K562 (cell line): ENCODE measurements at regions not wholly inside any gene's neighbourhood (a gene's known extent, or its start where the extent isn't known, plus 50 kb on each side); places are given as distances from the start of the nearest gene placed in this dataset.

Experiments used
- ELF1 ChIP-seq: fragments of 200-800 bp; sonication (Bioruptor generic); IDR thresholded peaks from 2 replicates; pipeline ENCODE4 v1.6.1; 2016; ENCODE audit warnings: missing genetic modification characterization, missing compliant biosample characterization
- PCBP1 ChIP-seq: fragments of 200-400 bp; formaldehyde crosslinking; IDR thresholded peaks from 2 replicates; pipeline ENCODE4 v1.6.1; 2018; ENCODE audit warnings: mild to moderate bottlenecking, low read depth, low read length; ENCODE audit not compliant: poor library complexity, severe bottlenecking
- SREBF2 ChIP-seq: sonication (generic); formaldehyde crosslinking; IDR thresholded peaks from 2 replicates; pipeline ENCODE4 v1.4.0; 2020; ENCODE audit warnings: mild to moderate bottlenecking, missing genetic modification reagents
- TF ChIP-seq, protein P1 (sequence below), 3 experiments: IDR thresholded peaks in 2 of 3; conservative IDR thresholded peaks in 1 of 3; 2 replicates each; pipeline ENCODE4 v1.5.1; 2011 to 2012; ENCODE audit warnings: low read length in 3 of 3, mild to moderate bottlenecking in 3 of 3, control low read depth in 2 of 3, improper control_type of control experiment in 1 of 3, inconsistent platforms in 1 of 3, low read depth in 1 of 3, mixed read lengths in 1 of 3, moderate library complexity in 1 of 3; ENCODE audit not compliant: insufficient read depth in 2 of 3

GRCh38 chr12:78778339-78778738 lies 86.2 kb upstream of the SYT1 start:
- TF ChIP-seq SREBF2 (CRISPR knock-in tag): no peak
- TF ChIP-seq ELF1 (tag): no peak
- TF ChIP-seq, protein P1, sequence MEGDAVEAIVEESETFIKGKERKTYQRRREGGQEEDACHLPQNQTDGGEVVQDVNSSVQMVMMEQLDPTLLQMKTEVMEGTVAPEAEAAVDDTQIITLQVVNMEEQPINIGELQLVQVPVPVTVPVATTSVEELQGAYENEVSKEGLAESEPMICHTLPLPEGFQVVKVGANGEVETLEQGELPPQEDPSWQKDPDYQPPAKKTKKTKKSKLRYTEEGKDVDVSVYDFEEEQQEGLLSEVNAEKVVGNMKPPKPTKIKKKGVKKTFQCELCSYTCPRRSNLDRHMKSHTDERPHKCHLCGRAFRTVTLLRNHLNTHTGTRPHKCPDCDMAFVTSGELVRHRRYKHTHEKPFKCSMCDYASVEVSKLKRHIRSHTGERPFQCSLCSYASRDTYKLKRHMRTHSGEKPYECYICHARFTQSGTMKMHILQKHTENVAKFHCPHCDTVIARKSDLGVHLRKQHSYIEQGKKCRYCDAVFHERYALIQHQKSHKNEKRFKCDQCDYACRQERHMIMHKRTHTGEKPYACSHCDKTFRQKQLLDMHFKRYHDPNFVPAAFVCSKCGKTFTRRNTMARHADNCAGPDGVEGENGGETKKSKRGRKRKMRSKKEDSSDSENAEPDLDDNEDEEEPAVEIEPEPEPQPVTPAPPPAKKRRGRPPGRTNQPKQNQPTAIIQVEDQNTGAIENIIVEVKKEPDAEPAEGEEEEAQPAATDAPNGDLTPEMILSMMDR (IDR thresholded peaks at IDR 0.05 in 2 of 3, conservative IDR thresholded peaks at IDR 0.05 in 1 of 3; ENCODE audit: insufficient read depth in 2 of 3, low read depth in 1 of 3, low read length in 3 of 3): no peak
- no peak for TF ChIP-seq PCBP1
